GM12878 (cell line): ENCODE measurements at regions not wholly inside any gene's neighbourhood (a gene's known extent, or its start where the extent isn't known, plus 50 kb on each side); places are given as distances from the start of the nearest gene placed in this dataset.

Experiments used
- ATAC-seq: fragments of 200-7000 bp; cut with Tn5 transposase; 3 replicates; pipeline ENCODE4 v1.9.1; 2020; ENCODE audit warnings: mild to moderate bottlenecking, moderate library complexity
- BruUV-seq: library from RNA; stranded (reverse); fragments of 400-500 nt; replicated peaks from 2 replicates; lab custom pipeline; 2021; lab: Mats Ljungman, UMichigan
- CTCF ChIA-PET: fragments of 300-600 bp; sonication (Branson Sonifier 250); formaldehyde crosslinking; extraction: SDS; loops from one replicate; lab custom pipeline; 2021; ENCODE audit warnings: inconsistent platforms; lab: Yijun Ruan, JAX
- POLR2A ChIA-PET: fragments of 350-600 bp; formaldehyde crosslinking; extraction: SDS; loops from one replicate; lab custom pipeline; 2021; ENCODE audit warnings: inconsistent platforms; lab: Charles Lee
- RAD21 ChIA-PET: fragments of 300-600 bp; sonication (Branson Sonifier 250); formaldehyde crosslinking; loops from one replicate; lab custom pipeline; 2023; ENCODE audit warnings: antibody characterized with exemption; ENCODE audit not compliant: unreplicated experiment; lab: Charles Lee
- SMC1A ChIA-PET: fragments of 300-600 bp; sonication (Branson Sonifier 250); formaldehyde crosslinking; loops from one replicate; lab custom pipeline; 2023; ENCODE audit not compliant: unreplicated experiment, uncharacterized antibody; lab: Charles Lee
- DNase-seq: peaks from one replicate; pipeline ENCODE4 v3.0.0-alpha.2; 2011; ENCODE audit warnings: low read depth, low spot score
- FAIRE-seq: peaks from 3 replicates; lab custom pipeline; 2011; peaks lifted over from hg19 to GRCh38; lab: Jason Lieb, UNC
- H2AFZ ChIP-seq: 2 replicates; pipeline ENCODE4 v1.6.0; 2011; ENCODE audit warnings: low read depth, low read length, control low read depth; ENCODE audit not compliant: control insufficient read depth
- H3K27ac ChIP-seq: 2 replicates; pipeline ENCODE4 v1.5.1; 2011; ENCODE audit warnings: control low read depth; ENCODE audit not compliant: control insufficient read depth, insufficient read depth
- H3K27me3 ChIP-seq, 2 experiments: replicated peaks in 1 of 2; 2 replicates each; pipeline versions ENCODE4 v1.6.0 to v1.6.1; 2011; ENCODE audit warnings: low read length in 1 of 2; ENCODE audit not compliant: control insufficient read depth in 2 of 2, insufficient read depth in 2 of 2
- H3K36me3 ChIP-seq, 2 experiments: 2 replicates each; pipeline ENCODE4 v1.5.1; 2011; ENCODE audit warnings: low read length in 1 of 2; ENCODE audit not compliant: control insufficient read depth in 2 of 2, insufficient read depth in 2 of 2
- H3K4me1 ChIP-seq: 2 replicates; pipeline ENCODE4 v1.6.1; 2011; ENCODE audit warnings: mild to moderate bottlenecking, low read length, moderate library complexity, mixed read lengths; ENCODE audit not compliant: control insufficient read depth, insufficient read depth
- H3K4me2 ChIP-seq: 2 replicates; pipeline ENCODE4 v1.6.0; 2011; ENCODE audit warnings: control low read depth; ENCODE audit not compliant: control insufficient read depth, insufficient read depth
- H3K4me3 ChIP-seq: fragments of 200-600 bp; sonication (generic); 2 replicates; pipeline ENCODE4 v1.5.1; 2016
- H3K79me2 ChIP-seq: 2 replicates; pipeline ENCODE4 v1.6.0; 2011; ENCODE audit warnings: low read length; ENCODE audit not compliant: control insufficient read depth, insufficient read depth
- H3K9ac ChIP-seq: 2 replicates; pipeline ENCODE4 v1.8.0; 2011; ENCODE audit warnings: low read length, control low read depth, mixed read lengths; ENCODE audit not compliant: control insufficient read depth, insufficient read depth
- H3K9me3 ChIP-seq: replicated peaks from 3 replicates; pipeline ENCODE4 v1.5.1; 2011; ENCODE audit warnings: mild to moderate bottlenecking, low read length; ENCODE audit not compliant: control insufficient read depth, insufficient read depth
- H4K20me1 ChIP-seq: 2 replicates; pipeline ENCODE4 v1.6.0; 2011; ENCODE audit not compliant: control insufficient read depth, insufficient read depth
- ATF3 ChIP-seq: IDR thresholded peaks from 2 replicates; pipeline ENCODE4 v1.6.1; 2011; ENCODE audit warnings: low read depth, mild to moderate bottlenecking, low read length, moderate library complexity, borderline replicate concordance; ENCODE audit errors: extremely low read depth
- E2F4 ChIP-seq: IDR thresholded peaks from 2 replicates; pipeline ENCODE4 v1.6.1; 2012; ENCODE audit warnings: low read depth, low read length, improper control_type of control experiment
- KLF5 ChIP-seq: fragments of 450-650 bp; IDR thresholded peaks from 2 replicates; pipeline ENCODE4 v1.6.1; 2014; ENCODE audit warnings: mild to moderate bottlenecking; ENCODE audit not compliant: partially characterized antibody
- MAX ChIP-seq: IDR thresholded peaks from 2 replicates; pipeline ENCODE4 v1.6.1; 2012; ENCODE audit warnings: low read depth, low read length, improper control_type of control experiment
- TARDBP ChIP-seq: IDR thresholded peaks from 2 replicates; pipeline ENCODE4 v1.6.1; 2016; ENCODE audit warnings: borderline replicate concordance
- YY1 ChIP-seq: IDR thresholded peaks from 2 replicates; pipeline ENCODE4 v1.6.1; 2011; ENCODE audit warnings: low read depth, mild to moderate bottlenecking, low read length
- ZBTB40 ChIP-seq: fragments of 450-650 bp; IDR thresholded peaks from 2 replicates; pipeline ENCODE4 v1.6.1; 2016; ENCODE audit warnings: mild to moderate bottlenecking, moderate library complexity, borderline replicate concordance
- ZNF274 ChIP-seq: IDR thresholded peaks from one replicate; pipeline ENCODE4 v1.8.0; 2011; ENCODE audit not compliant: insufficient read length, insufficient read depth
- WGBS: methylation state at CpG from one replicate; pipeline ENCODE4 v1.1.6; 2016; ENCODE audit warnings: low lambda C conversion rate; ENCODE audit not compliant: insufficient replicate concordance, insufficient coverage; ENCODE audit errors: missing lambda C conversion rate; 5-methylcytosine and 5-hydroxymethylcytosine counted together
- in situ Hi-C: fragments of 300-500 bp; cut with MboI; formaldehyde crosslinking; loops from 9 replicates; pipeline ENCODE4 v1.14.3; 2018; ENCODE audit warnings: mixed read lengths
- intact Hi-C: fragments of 100-400 bp; cut with micrococcal nuclease; formaldehyde crosslinking; loops from one replicate; pipeline ENCODE4 v1.14.2; 2022; ENCODE audit not compliant: unreplicated experiment

GRCh38 chr4:1491328-1492141 lies 85.3 kb upstream of the NKX1-1 start (continued):
- TF ChIP-seq ZBTB40 = no peak
- no peak for TF ChIP-seq ZNF274
- TF ChIP-seq KLF5 = no peak
- TF ChIP-seq, all 136 proteins: peak for 0

- in situ Hi-C loops = no loop called here
- FAIRE-seq (no peak), ATAC-seq (no peak), DNase-seq (no peak)
- CTCF ChIA-PET = no interaction called here
- H4K20me1 ChIP-seq = no peaks in the 10 kb centered on the region
- TF ChIP-seq E2F4 (no peak), YY1 (no peak), MAX (no peak), ATF3 (no peak), TARDBP (no peak)
- no peaks in the 10 kb centered on the region for H3K36me3 ChIP-seq
- SMC1A ChIA-PET = no interaction called here
- no TSS peak for BruUV-seq
- intact Hi-C loops = no loop called here
- H3K9ac ChIP-seq = no peak overlapping the region
- RAD21 ChIA-PET = no interaction called here
- POLR2A ChIA-PET = no interaction called here
- no peak overlapping the region for H3K4me3 ChIP-seq
- H3K27me3 ChIP-seq = no peaks in the 10 kb centered on the region
- no peaks in the 10 kb centered on the region for H3K4me1 ChIP-seq
- no peaks in the 10 kb centered on the region for H3K79me2 ChIP-seq
- no peak overlapping the region for H2AFZ ChIP-seq
- H3K27ac ChIP-seq = no peak overlapping the region
- WGBS = 45% methylated on average over 32 of the region's 32 CpGs
- H3K9me3 ChIP-seq = no peaks in the 10 kb centered on the region; the same call in 2 of the 3 replicates
- H3K4me2 ChIP-seq = no peak overlapping the region
Observed at GRCh38 chr4:1490654-1491327, 84.5 kb upstream of the NKX1-1 start.
